Hepatocyte (in vitro differentiated cells): ENCODE measurements at regions not wholly inside any gene's neighbourhood (a gene's known extent, or its start where the extent isn't known, plus 50 kb on each side); places are given as distances from the start of the nearest gene placed in this dataset.

Source experiments
- CTCF ChIP-seq: fragments of 200-600 bp; sonication (generic); IDR thresholded peaks from 2 replicates; pipeline ENCODE4 v1.5.1; 2016; ENCODE audit warnings: antibody characterized with exemption, mild to moderate bottlenecking; ENCODE audit not compliant: poor library complexity
- EZH2phosphoT487 ChIP-seq: fragments of 200-600 bp; sonication (generic); IDR thresholded peaks from one replicate; pipeline ENCODE4 v1.6.1; 2018; ENCODE audit warnings: antibody characterized with exemption, mild to moderate bottlenecking, low read depth, moderate library complexity; ENCODE audit not compliant: unreplicated experiment, severe bottlenecking

GRCh38 chr5:87127426-87127825 lies 140.3 kb upstream of the RASA1 start:
- TF ChIP-seq CTCF (no peak), EZH2phosphoT487 (no peak)
